Activated CD4-positive, alpha-beta T cell treated with anti-CD3 and anti-CD28 coated beads for 48 hours (primary cell): ENCODE measurements at regions not wholly inside any gene's neighbourhood (a gene's known extent, or its start where the extent isn't known, plus 50 kb on each side); places are given as distances from the start of the nearest gene placed in this dataset.

Experiments
- DNase-seq: peaks from one replicate; pipeline ENCODE4 v3.0.0-alpha.2; 2020

- no peak for DNase-seq
Observed at GRCh38 chr16:9536905-9537304, 445.5 kb downstream of the HAPSTR1 start.

GRCh38 chr16:9539346-9539745 is 447.9 kb downstream of the HAPSTR1 start:
- DNase-seq, result no peak

GRCh38 chr16:9541723-9542122 is 450.3 kb downstream of the HAPSTR1 start:
- DNase-seq, result no peak

GRCh38 chr16:9542165-9542755 is 450.8 kb downstream of the HAPSTR1 start:
- DNase-seq, result no peak

GRCh38 chr16:9545522-9546437 is 454.3 kb downstream of the HAPSTR1 start:
- DNase-seq, result no peak

GRCh38 chr16:9546438-9546786 is 455.0 kb downstream of the HAPSTR1 start:
- DNase-seq, result no peak

- DNase-seq, result no peak
Observed at GRCh38 chr16:9549487-9549886, 458.0 kb downstream of the HAPSTR1 start.

GRCh38 chr16:9555051-9555450 is 463.6 kb downstream of the HAPSTR1 start:
- DNase-seq, result no peak

GRCh38 chr16:9556949-9557665 is 465.7 kb downstream of the HAPSTR1 start:
- no peak for DNase-seq

GRCh38 chr16:9557713-9558112 is 466.3 kb downstream of the HAPSTR1 start:
- DNase-seq, result no peak

GRCh38 chr16:9566099-9566498 is 474.7 kb downstream of the HAPSTR1 start:
- no peak for DNase-seq

GRCh38 chr16:9567666-9568065 is 476.2 kb downstream of the HAPSTR1 start:
- peak; percentile 3 for DNase-seq

GRCh38 chr16:9568261-9568660 is 476.8 kb downstream of the HAPSTR1 start:
- no peak for DNase-seq

GRCh38 chr16:9570521-9570920 is 479.1 kb downstream of the HAPSTR1 start:
- no peak for DNase-seq

- no peak for DNase-seq
Observed at GRCh38 chr16:9578459-9578858, 487.0 kb downstream of the HAPSTR1 start.

- no peak for DNase-seq
Observed at GRCh38 chr16:9580025-9580424, 488.6 kb downstream of the HAPSTR1 start.

- no peak for DNase-seq
Observed at GRCh38 chr16:9593440-9593839, 502.0 kb downstream of the HAPSTR1 start.

- DNase-seq, result no peak
Observed at GRCh38 chr16:9594047-9594446, 502.6 kb downstream of the HAPSTR1 start.

- no peak for DNase-seq
Observed at GRCh38 chr16:9594946-9595345, 503.5 kb downstream of the HAPSTR1 start.

GRCh38 chr16:9595393-9595792 is 503.9 kb downstream of the HAPSTR1 start:
- no peak for DNase-seq

- no peak for DNase-seq
Observed at GRCh38 chr16:9596788-9597187, 505.3 kb downstream of the HAPSTR1 start.

GRCh38 chr16:9597967-9598730 is 506.7 kb downstream of the HAPSTR1 start:
- DNase-seq, result no peak

- no peak for DNase-seq
Observed at GRCh38 chr16:9598731-9599083, 507.3 kb downstream of the HAPSTR1 start.
